ENCODE measurements at regions not wholly inside any gene's neighbourhood (a gene's known extent, or its start where the extent isn't known, plus 50 kb on each side); places are given as distances from the start of the nearest gene placed in this dataset.

DNA sequence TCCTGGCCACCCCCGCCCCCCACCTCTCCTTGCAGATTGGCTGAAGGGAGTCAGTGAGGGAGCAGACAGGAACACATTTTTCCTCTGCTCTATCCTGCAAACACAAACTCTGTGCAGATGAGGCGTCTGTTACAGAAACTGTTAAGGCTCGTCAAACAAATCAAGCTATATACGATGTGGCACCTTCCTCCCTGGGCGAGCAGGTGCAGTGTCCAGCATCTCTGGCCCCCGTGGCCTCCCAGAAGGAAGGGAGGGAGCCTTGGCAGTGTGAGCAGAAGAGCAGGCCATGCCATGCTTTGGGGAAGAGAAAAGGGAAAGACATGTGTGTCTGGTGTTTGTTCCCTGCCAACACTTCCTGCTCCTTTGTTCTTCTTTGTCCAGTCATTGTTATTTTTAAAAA, 267.8 kb downstream of the UTP18 start:
- TF ChIP-seq EP300 (IDR thresholded peaks at IDR 0.05), result no peak
- TF ChIP-seq POLR2A (IDR thresholded peaks at IDR 0.05), result no peak
- TF ChIP-seq, protein P1, sequence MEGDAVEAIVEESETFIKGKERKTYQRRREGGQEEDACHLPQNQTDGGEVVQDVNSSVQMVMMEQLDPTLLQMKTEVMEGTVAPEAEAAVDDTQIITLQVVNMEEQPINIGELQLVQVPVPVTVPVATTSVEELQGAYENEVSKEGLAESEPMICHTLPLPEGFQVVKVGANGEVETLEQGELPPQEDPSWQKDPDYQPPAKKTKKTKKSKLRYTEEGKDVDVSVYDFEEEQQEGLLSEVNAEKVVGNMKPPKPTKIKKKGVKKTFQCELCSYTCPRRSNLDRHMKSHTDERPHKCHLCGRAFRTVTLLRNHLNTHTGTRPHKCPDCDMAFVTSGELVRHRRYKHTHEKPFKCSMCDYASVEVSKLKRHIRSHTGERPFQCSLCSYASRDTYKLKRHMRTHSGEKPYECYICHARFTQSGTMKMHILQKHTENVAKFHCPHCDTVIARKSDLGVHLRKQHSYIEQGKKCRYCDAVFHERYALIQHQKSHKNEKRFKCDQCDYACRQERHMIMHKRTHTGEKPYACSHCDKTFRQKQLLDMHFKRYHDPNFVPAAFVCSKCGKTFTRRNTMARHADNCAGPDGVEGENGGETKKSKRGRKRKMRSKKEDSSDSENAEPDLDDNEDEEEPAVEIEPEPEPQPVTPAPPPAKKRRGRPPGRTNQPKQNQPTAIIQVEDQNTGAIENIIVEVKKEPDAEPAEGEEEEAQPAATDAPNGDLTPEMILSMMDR (IDR thresholded peaks at IDR 0.05), result no peak
